NT2/D1 (cell line): ENCODE measurements at regions not wholly inside any gene's neighbourhood (a gene's known extent, or its start where the extent isn't known, plus 50 kb on each side); places are given as distances from the start of the nearest gene placed in this dataset.

Experiments
- SUZ12 ChIP-seq: IDR thresholded peaks from 2 replicates; pipeline ENCODE4 v1.6.1; 2011; ENCODE audit not compliant: insufficient read length, insufficient read depth; ENCODE audit errors: extremely low read depth
- YY1 ChIP-seq: IDR thresholded peaks from 2 replicates; pipeline ENCODE4 v1.6.1; 2011; ENCODE audit not compliant: insufficient read length, insufficient read depth
- ZNF274 ChIP-seq: IDR thresholded peaks from 2 replicates; pipeline ENCODE4 v1.6.1; 2011; ENCODE audit warnings: mild to moderate bottlenecking, low read depth, low read length

DNA sequence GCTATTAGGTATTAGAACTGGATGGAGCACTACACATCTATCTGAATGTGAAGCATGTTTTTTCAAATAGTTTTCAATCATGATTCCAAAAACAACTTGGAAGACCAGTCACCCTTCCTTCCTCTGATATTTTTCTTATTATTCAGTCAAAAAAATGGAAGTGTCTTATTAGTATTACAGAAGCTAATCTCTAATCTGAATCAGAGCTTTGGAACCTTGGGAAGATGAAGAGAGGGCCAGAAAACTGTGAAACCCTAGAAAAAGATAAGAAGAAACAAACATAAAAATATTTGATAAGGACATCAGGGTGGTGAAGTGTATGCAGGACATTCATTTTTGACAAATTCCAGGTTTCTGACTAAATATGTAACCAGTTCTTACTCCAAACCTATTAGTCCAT is 166.3 kb upstream of the PRSS16 start:
- no peak for TF ChIP-seq SUZ12
- TF ChIP-seq ZNF274: no peak
- TF ChIP-seq YY1: no peak
